ENCODE measurements at regions not wholly inside any gene's neighbourhood (a gene's known extent, or its start where the extent isn't known, plus 50 kb on each side); places are given as distances from the start of the nearest gene placed in this dataset.

GRCh38 chr5:135159626-135160025 lies 125.6 kb upstream of the PITX1 start:
- H3K4me1 ChIP-seq (ENCODE audit: insufficient read depth, low read length) = peaks cover 64% of the 10 kb centered on the region
- no peak for ATAC-seq
- H3K36me3 ChIP-seq (replicated peaks in 1 of 2; ENCODE audit: control insufficient read depth in 1 of 2, insufficient read depth in 2 of 2, low read length in 2 of 2) = no peaks in the 10 kb centered on the region
- intact Hi-C loops (cut with micrococcal nuclease; ENCODE audit: unreplicated experiment) (no loop called here), in situ Hi-C loops (cut with HindIII; ENCODE audit: extremely low pct_ligation_motif_present, low pct_unique_long_range_greater_than_20kb) (no loop called here)
- no peaks in the 10 kb centered on the region for H4K20me1 ChIP-seq (ENCODE audit: insufficient read depth, low read length)
- BruUV-seq (replicated peaks) = no TSS peak
- H3K27me3 ChIP-seq (ENCODE audit: control insufficient read depth in 1 of 2, insufficient read depth in 2 of 2, low read length in 2 of 2) = no peaks in the 10 kb centered on the region
- TF ChIP-seq ATF1 (CRISPR knock-in tag; IDR thresholded peaks at IDR 0.05) (no peak), PATZ1 (CRISPR knock-in tag; IDR thresholded peaks at IDR 0.05) (no peak), FOXM1 (CRISPR knock-in tag; IDR thresholded peaks at IDR 0.05) (no peak)
- H3K9me3 ChIP-seq (ENCODE audit: low read length) = no peaks in the 10 kb centered on the region
- ChIA-PET CTCF (ENCODE audit: low intra/inter-chr PET ratio, low total read pairs) (no interaction called here), POLR2A (no interaction called here)
- no peak for FAIRE-seq
- no peak overlapping the region for H3K9ac ChIP-seq (ENCODE audit: insufficient read depth, low read depth, low read length)
- DNase-seq (ENCODE audit: low spot score) = no peak
- WGBS (ENCODE audit: low lambda C conversion rate) = 100% methylated on average over 1 of the region's 1 CpG
- no peaks in the 10 kb centered on the region for H3K79me2 ChIP-seq (ENCODE audit: insufficient read depth, low read length)
- H3K27ac ChIP-seq (ENCODE audit: extremely low read length, insufficient read depth, low read length) = peak overlapping the region; percentile 50
- no peak overlapping the region for H2AFZ ChIP-seq (ENCODE audit: low read length)
- no peak overlapping the region for H3K4me2 ChIP-seq (ENCODE audit: low read depth, low read length)
- no peak overlapping the region for H3K4me3 ChIP-seq (replicated peaks in 1 of 3; ENCODE audit: insufficient read depth in 1 of 3, low read depth in 2 of 3, low read length in 3 of 3)

GRCh38 chr5:135158982-135159381 lies 125.0 kb upstream of the PITX1 start:
- Histone ChIP-seq H3K4me2 (ENCODE audit: low read depth, low read length) (peak overlapping the region; percentile 18), H4K20me1 (ENCODE audit: insufficient read depth, low read length) (no peaks in the 10 kb centered on the region), H3K9me3 (ENCODE audit: low read length) (no peaks in the 10 kb centered on the region), H3K27me3 (ENCODE audit: control insufficient read depth in 1 of 2, insufficient read depth in 2 of 2, low read length in 2 of 2) (no peaks in the 10 kb centered on the region), H3K27ac (ENCODE audit: extremely low read length, insufficient read depth, low read length) (peak overlapping the region; percentile 50), H3K4me1 (ENCODE audit: insufficient read depth, low read length) (peaks cover 71% of the 10 kb centered on the region), H3K79me2 (ENCODE audit: insufficient read depth, low read length) (no peaks in the 10 kb centered on the region), H3K4me3 (replicated peaks in 1 of 3; ENCODE audit: insufficient read depth in 1 of 3, low read depth in 2 of 3, low read length in 3 of 3) (no peak overlapping the region), H2AFZ (ENCODE audit: low read length) (no peak overlapping the region), H3K36me3 (replicated peaks in 1 of 2; ENCODE audit: control insufficient read depth in 1 of 2, insufficient read depth in 2 of 2, low read length in 2 of 2) (no peaks in the 10 kb centered on the region), H3K9ac (ENCODE audit: insufficient read depth, low read depth, low read length) (no peak overlapping the region)
- ChIA-PET CTCF (ENCODE audit: low intra/inter-chr PET ratio, low total read pairs) (no interaction called here), POLR2A (no interaction called here)
- 9% methylated on average over 4 of the region's 4 CpGs for WGBS (ENCODE audit: low lambda C conversion rate)
- DNase-seq (ENCODE audit: low spot score) = peak; percentile 72
- FAIRE-seq = peak; percentile 62
- ATAC-seq = no peak
- BruUV-seq (replicated peaks) = no TSS peak
- in situ Hi-C loops (cut with HindIII; ENCODE audit: extremely low pct_ligation_motif_present, low pct_unique_long_range_greater_than_20kb) (no loop called here), intact Hi-C loops (cut with micrococcal nuclease; ENCODE audit: unreplicated experiment) (no loop called here)
- TF ChIP-seq SATB2 (CRISPR knock-in tag; IDR thresholded peaks at IDR 0.05) (no peak), ZBTB3 (CRISPR knock-in tag; IDR thresholded peaks at IDR 0.05; ENCODE audit: borderline replicate concordance, low read depth) (no peak), PAXIP1 (CRISPR knock-in tag; conservative IDR thresholded peaks at IDR 0.05) (peak; percentile 22; the same call in 1 of the 2 replicates), YY1 (IDR thresholded peaks at IDR 0.05; ENCODE audit: insufficient read depth, insufficient replicate concordance, low read depth, low read length) (no peak), ATF4 (CRISPR knock-in tag; IDR thresholded peaks at IDR 0.05) (no peak), HMGXB4 (CRISPR knock-in tag; IDR thresholded peaks at IDR 0.05; ENCODE audit: borderline replicate concordance in 1 of 2, low read depth in 1 of 2) (no peak), NFYB (CRISPR knock-in tag; IDR thresholded peaks at IDR 0.05) (no peak)

Measured in HepG2 (cell line).